Lung (tissue), 11 donors: ENCODE measurements at regions not wholly inside any gene's neighbourhood (a gene's known extent, or its start where the extent isn't known, plus 50 kb on each side); places are given as distances from the start of the nearest gene placed in this dataset.

ENCODE experiments used
- ATAC-seq: fragments of 200-7000 bp; cut with Tn5 transposase; one replicate; pipeline ENCODE4 v1.9.1; 2020; ENCODE audit warnings: moderate number of reproducible peaks; ENCODE audit not compliant: insufficient read depth, low FRiP score
- DNase-seq, 3 donors: peaks; one replicate each; pipeline ENCODE4 v3.0.0-alpha.2; 2013 to 2017
- H3K27ac ChIP-seq, 2 donors: one replicate each; pipeline ENCODE4 v1.5.1; 2013; ENCODE audit warnings: mild to moderate bottlenecking in 2 of 2, moderate library complexity in 2 of 2, control low read depth in 1 of 2, inconsistent platforms in 1 of 2, low read depth in 1 of 2, low read length in 1 of 2
- H3K27me3 ChIP-seq, 3 donors: one replicate each; pipeline ENCODE4 v1.5.1; 2013; ENCODE audit warnings: low read length in 2 of 3; ENCODE audit not compliant: control insufficient read depth in 3 of 3, insufficient read depth in 3 of 3
- H3K36me3 ChIP-seq, 4 donors: one replicate each; pipeline ENCODE4 v1.5.1; 2013; ENCODE audit warnings: low read length in 4 of 4, mild to moderate bottlenecking in 1 of 4, moderate library complexity in 1 of 4; ENCODE audit not compliant: control insufficient read depth in 4 of 4, insufficient read depth in 4 of 4
- H3K4me1 ChIP-seq, 5 donors: one replicate each; pipeline ENCODE4 v1.5.1; 2013; ENCODE audit warnings: low read length in 5 of 5, mild to moderate bottlenecking in 2 of 5, moderate library complexity in 1 of 5; ENCODE audit not compliant: control insufficient read depth in 5 of 5, insufficient read depth in 5 of 5
- H3K4me3 ChIP-seq: one replicate; pipeline ENCODE4 v1.5.1; 2013; ENCODE audit warnings: mild to moderate bottlenecking, control low read depth, moderate library complexity
- H3K9ac ChIP-seq, 2 donors: one replicate each; pipeline ENCODE4 v1.5.1; 2013; ENCODE audit warnings: low read length in 2 of 2, control low read depth in 1 of 2; ENCODE audit not compliant: insufficient read depth in 1 of 2
- H3K9me3 ChIP-seq, 4 donors: one replicate each; pipeline ENCODE4 v1.5.1; 2013; ENCODE audit warnings: low read length in 3 of 4, mild to moderate bottlenecking in 1 of 4, moderate library complexity in 1 of 4; ENCODE audit not compliant: control insufficient read depth in 4 of 4, insufficient read depth in 3 of 4
- WGBS, 2 donors: extraction: QIAGEN DNeasy Blood & Tissue Kit; methylation state at CpG; one replicate each; pipeline ENCODE4 v1.1.7; 2013; 5-methylcytosine and 5-hydroxymethylcytosine counted together
- TF ChIP-seq, protein P1 (sequence below): IDR thresholded peaks from 2 replicates; pipeline ENCODE4 v1.5.1; 2012; ENCODE audit warnings: mild to moderate bottlenecking; ENCODE audit errors: control extremely low read depth, extremely low read depth
- donor health status: control.
- donor health status: control.
- donor health status: Bipolar disorder and iron deficiency.
- donor health status: healthy.
- donor health status: DM: yes; HTN: yes; CAD: no.

DNA sequence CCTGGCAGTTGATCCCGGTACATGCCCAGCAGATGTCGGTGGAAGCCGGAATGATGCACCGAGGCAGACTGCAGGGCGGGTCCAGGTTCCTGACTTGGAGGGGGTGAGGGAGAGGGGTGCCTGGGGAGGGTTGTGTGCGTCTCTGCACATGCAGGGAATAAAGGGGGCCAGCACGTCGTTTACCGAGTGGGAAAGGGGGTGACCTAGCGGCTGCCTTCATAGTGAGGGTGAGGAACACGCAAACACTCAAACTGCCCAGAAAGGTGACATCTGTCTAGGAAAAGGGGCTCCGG, 801.7 kb downstream of the TBC1D22A start:
- Histone ChIP-seq H3K9ac (no peak overlapping the region), H3K9me3 (peaks cover 0 to 4% (median 0%) of the 10 kb centered on the region in 4 donors), H3K4me1 (peaks cover 0 to 39% (median 9%) of the 10 kb centered on the region in 5 donors), H3K36me3 (no peaks in the 10 kb centered on the region), H3K27ac (no peak overlapping the region), H3K27me3 (peaks cover 0 to 2% (median 0%) of the 10 kb centered on the region in 3 donors), H3K4me3 (no peak overlapping the region)
- 71 to 78% methylated on average over 12 of the region's 12 CpGs for WGBS, 2 donors
- ATAC-seq: no peak
- TF ChIP-seq, protein P1, sequence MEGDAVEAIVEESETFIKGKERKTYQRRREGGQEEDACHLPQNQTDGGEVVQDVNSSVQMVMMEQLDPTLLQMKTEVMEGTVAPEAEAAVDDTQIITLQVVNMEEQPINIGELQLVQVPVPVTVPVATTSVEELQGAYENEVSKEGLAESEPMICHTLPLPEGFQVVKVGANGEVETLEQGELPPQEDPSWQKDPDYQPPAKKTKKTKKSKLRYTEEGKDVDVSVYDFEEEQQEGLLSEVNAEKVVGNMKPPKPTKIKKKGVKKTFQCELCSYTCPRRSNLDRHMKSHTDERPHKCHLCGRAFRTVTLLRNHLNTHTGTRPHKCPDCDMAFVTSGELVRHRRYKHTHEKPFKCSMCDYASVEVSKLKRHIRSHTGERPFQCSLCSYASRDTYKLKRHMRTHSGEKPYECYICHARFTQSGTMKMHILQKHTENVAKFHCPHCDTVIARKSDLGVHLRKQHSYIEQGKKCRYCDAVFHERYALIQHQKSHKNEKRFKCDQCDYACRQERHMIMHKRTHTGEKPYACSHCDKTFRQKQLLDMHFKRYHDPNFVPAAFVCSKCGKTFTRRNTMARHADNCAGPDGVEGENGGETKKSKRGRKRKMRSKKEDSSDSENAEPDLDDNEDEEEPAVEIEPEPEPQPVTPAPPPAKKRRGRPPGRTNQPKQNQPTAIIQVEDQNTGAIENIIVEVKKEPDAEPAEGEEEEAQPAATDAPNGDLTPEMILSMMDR: no peak
- no peak for DNase-seq

GRCh38 chr22:47563406-47564157, 801.1 kb downstream of the TBC1D22A start:
- Histone ChIP-seq H3K9ac (no peak overlapping the region), H3K36me3 (no peaks in the 10 kb centered on the region), H3K4me1 (peaks cover 0 to 39% (median 9%) of the 10 kb centered on the region in 5 donors), H3K27me3 (peaks cover 0 to 2% (median 0%) of the 10 kb centered on the region in 3 donors), H3K9me3 (peaks cover 0 to 2% (median 0%) of the 10 kb centered on the region in 4 donors), H3K27ac (no peak overlapping the region), H3K4me3 (no peak overlapping the region)
- TF ChIP-seq, protein P1: no peak
- ATAC-seq (no peak), DNase-seq (no peak)
- 84 to 87% methylated on average over 21 of the region's 21 CpGs for WGBS, 2 donors

- DNase-seq: no peak
- H3K4me1 ChIP-seq: peaks cover 0 to 30% (median 9%) of the 10 kb centered on the region in 5 donors
- peaks cover 0 to 5% (median 2%) of the 10 kb centered on the region in 3 donors for H3K27me3 ChIP-seq
- H3K36me3 ChIP-seq: no peaks in the 10 kb centered on the region
- H3K9ac ChIP-seq: no peak overlapping the region
- ATAC-seq: no peak
- H3K4me3 ChIP-seq: no peak overlapping the region
- WGBS, 2 donors: 56 to 79% methylated on average over 5 of the region's 5 CpGs
- H3K27ac ChIP-seq: no peak overlapping the region
- peaks cover 0 to 3% (median 0%) of the 10 kb centered on the region in 4 donors for H3K9me3 ChIP-seq
- TF ChIP-seq, protein P1: no peak
Observed at GRCh38 chr22:47561766-47562165, 799.3 kb downstream of the TBC1D22A start.
